Keratinocyte (primary cell): ENCODE measurements at regions not wholly inside any gene's neighbourhood (a gene's known extent, or its start where the extent isn't known, plus 50 kb on each side); places are given as distances from the start of the nearest gene placed in this dataset.

Experiments
- DNase-seq: peaks from one replicate; pipeline ENCODE4 v3.0.0-alpha.2; 2011; ENCODE audit warnings: low read depth, missing footprints, low spot score
- FAIRE-seq: peaks from 2 replicates; lab custom pipeline; 2011; peaks lifted over from hg19 to GRCh38; lab: Jason Lieb, UNC
- H2AFZ ChIP-seq: 2 replicates; pipeline ENCODE4 v1.6.0; 2012; ENCODE audit warnings: low read length, control low read depth, inconsistent platforms; ENCODE audit not compliant: control insufficient read depth
- H3K27ac ChIP-seq: 2 replicates; pipeline ENCODE4 v1.5.1; 2011; ENCODE audit warnings: low read length; ENCODE audit not compliant: control insufficient read depth, insufficient read depth
- H3K27me3 ChIP-seq: 3 replicates; pipeline ENCODE4 v1.6.0; 2011; ENCODE audit warnings: low read length; ENCODE audit not compliant: control insufficient read depth, insufficient read depth; ENCODE audit errors: extremely low read depth
- H3K36me3 ChIP-seq, 2 experiments: 2 replicates in 1 of 2; 3 replicates in 1 of 2; pipeline ENCODE4 v1.5.1; 2011; ENCODE audit warnings: low read length in 2 of 2, mild to moderate bottlenecking in 1 of 2; ENCODE audit not compliant: control insufficient read depth in 2 of 2, insufficient read depth in 2 of 2; ENCODE audit errors: extremely low read depth in 1 of 2
- H3K4me1 ChIP-seq: 3 replicates; pipeline ENCODE4 v1.5.1; 2011; ENCODE audit warnings: low read length; ENCODE audit not compliant: control insufficient read depth, insufficient read depth; ENCODE audit errors: extremely low read depth
- H3K4me2 ChIP-seq: 3 replicates; pipeline ENCODE4 v1.6.0; 2011; ENCODE audit warnings: low read depth, low read length; ENCODE audit not compliant: control insufficient read depth, insufficient read depth; ENCODE audit errors: extremely low read depth
- H3K4me3 ChIP-seq, 3 experiments: fragments of 200-600 bp in 1 of 3; sonication (generic) in 1 of 3; 2 replicates in 2 of 3; 3 replicates in 1 of 3; pipeline ENCODE4 v1.5.1; 2011 to 2016; ENCODE audit warnings: low read length in 3 of 3, mild to moderate bottlenecking in 3 of 3, control low read depth in 2 of 3, inconsistent platforms in 1 of 3, low read depth in 1 of 3, mixed read lengths in 1 of 3, mixed run types in 1 of 3, moderate library complexity in 1 of 3; ENCODE audit not compliant: control insufficient read depth in 2 of 3, insufficient read depth in 2 of 3; ENCODE audit errors: extremely low read depth in 1 of 3
- H3K79me2 ChIP-seq: 2 replicates; pipeline ENCODE4 v1.6.0; 2012; ENCODE audit warnings: low read length; ENCODE audit not compliant: control insufficient read depth, insufficient read depth
- H3K9ac ChIP-seq: 3 replicates; pipeline ENCODE4 v1.6.0; 2011; ENCODE audit warnings: low read length; ENCODE audit not compliant: control insufficient read depth, insufficient read depth; ENCODE audit errors: extremely low read depth
- H3K9me1 ChIP-seq: 3 replicates; pipeline ENCODE4 v1.6.0; 2011; ENCODE audit warnings: low read length; ENCODE audit not compliant: control insufficient read depth, insufficient read depth; ENCODE audit errors: extremely low read depth
- H3K9me3 ChIP-seq: 2 replicates; pipeline ENCODE4 v1.5.1; 2012; ENCODE audit warnings: low read depth, low read length; ENCODE audit not compliant: control insufficient read depth
- H4K20me1 ChIP-seq: 3 replicates; pipeline ENCODE4 v1.6.0; 2011; ENCODE audit warnings: low read length; ENCODE audit not compliant: control insufficient read depth, insufficient read depth; ENCODE audit errors: extremely low read depth
- CTCF ChIP-seq, 3 experiments: IDR thresholded peaks in 1 of 3; conservative IDR thresholded peaks in 1 of 3; optimal IDR thresholded peaks in 1 of 3; 2 replicates in 2 of 3; 3 replicates in 1 of 3; pipeline versions ENCODE3 to v1.5.1; 2011; ENCODE audit warnings: low read length in 3 of 3, mild to moderate bottlenecking in 3 of 3, moderate library complexity in 2 of 3, control low read depth in 1 of 3, inconsistent platforms in 1 of 3; ENCODE audit not compliant: insufficient read depth in 2 of 3; ENCODE audit errors: extremely low read depth in 1 of 3
- EZH2 ChIP-seq: IDR thresholded peaks from one replicate; pipeline ENCODE4 v1.6.1; 2012; ENCODE audit warnings: inconsistent platforms, mild to moderate bottlenecking, low read length, moderate library complexity
- dilution Hi-C: fragments of 300-500 bp; cut with MboI; formaldehyde crosslinking; loops from one replicate; pipeline ENCODE4 v1.7.0; 2020; ENCODE audit warnings: low sequenced_read_pairs; ENCODE audit not compliant: extremely low pct_ligation_motif_present

GRCh38 chr12:72201457-72201856 lies 70.7 kb upstream of the TRHDE start:
- DNase-seq (no peak), FAIRE-seq (no peak)
- dilution Hi-C loops: no loop called here
- Histone ChIP-seq H3K4me3 (no peak overlapping the region), H3K9me1 (no peaks in the 10 kb centered on the region), H2AFZ (no peak overlapping the region), H3K4me2 (no peak overlapping the region), H3K36me3 (no peaks in the 10 kb centered on the region), H3K79me2 (no peaks in the 10 kb centered on the region), H4K20me1 (no peaks in the 10 kb centered on the region), H3K4me1 (no peaks in the 10 kb centered on the region), H3K27me3 (no peaks in the 10 kb centered on the region), H3K9ac (no peak overlapping the region), H3K27ac (no peak overlapping the region), H3K9me3 (no peaks in the 10 kb centered on the region)
- TF ChIP-seq CTCF (optimal IDR thresholded peaks at IDR 0.05 in 1 of 3, IDR thresholded peaks at IDR 0.05 in 1 of 3, conservative IDR thresholded peaks at IDR 0.05 in 1 of 3; ENCODE audit: extremely low read depth in 1 of 3, insufficient read depth in 2 of 3, low read length in 3 of 3) (no peak), EZH2 (no peak)

GRCh38 chr12:72203764-72204335 lies 68.3 kb upstream of the TRHDE start:
- no peaks in the 10 kb centered on the region for H3K4me1 ChIP-seq
- H3K27me3 ChIP-seq: no peaks in the 10 kb centered on the region
- no peak for DNase-seq
- FAIRE-seq: no peak
- no peaks in the 10 kb centered on the region for H3K79me2 ChIP-seq
- dilution Hi-C loops: no loop called here
- H3K4me2 ChIP-seq: no peak overlapping the region
- no peak overlapping the region for H3K9ac ChIP-seq
- no peaks in the 10 kb centered on the region for H4K20me1 ChIP-seq
- H2AFZ ChIP-seq: no peak overlapping the region
- no peak overlapping the region for H3K4me3 ChIP-seq
- H3K27ac ChIP-seq: no peak overlapping the region
- H3K36me3 ChIP-seq: no peaks in the 10 kb centered on the region
- H3K9me1 ChIP-seq: no peaks in the 10 kb centered on the region
- TF ChIP-seq CTCF (optimal IDR thresholded peaks at IDR 0.05 in 1 of 3, IDR thresholded peaks at IDR 0.05 in 1 of 3, conservative IDR thresholded peaks at IDR 0.05 in 1 of 3; ENCODE audit: extremely low read depth in 1 of 3, insufficient read depth in 2 of 3, low read length in 3 of 3) (no peak), EZH2 (no peak)
- no peaks in the 10 kb centered on the region for H3K9me3 ChIP-seq
